Suprapubic skin (tissue), 4 donors: ENCODE measurements at regions not wholly inside any gene's neighbourhood (a gene's known extent, or its start where the extent isn't known, plus 50 kb on each side); places are given as distances from the start of the nearest gene placed in this dataset.

Experiments
- POLR2A ChIP-seq, 2 donors: fragments of 450-650 bp; IDR thresholded peaks; one replicate each; pipeline ENCODE4 v1.6.1; 2017; ENCODE audit warnings: antibody characterized with exemption in 2 of 2, mild to moderate bottlenecking in 2 of 2, moderate library complexity in 2 of 2
- POLR2AphosphoS5 ChIP-seq, 3 donors: sonication (generic); formaldehyde crosslinking; IDR thresholded peaks; one replicate each; pipeline ENCODE4 v1.6.1; 2017; ENCODE audit warnings: antibody characterized with exemption in 3 of 3
- TF ChIP-seq, protein P1 (sequence below), 2 donors: fragments of 200-600 bp in 1 of 2; fragments of 450-650 bp in 1 of 2; sonication (generic) in 1 of 2; IDR thresholded peaks; one replicate each; pipeline ENCODE4 v1.5.1; 2016 to 2019; ENCODE audit warnings: antibody characterized with exemption in 2 of 2, mild to moderate bottlenecking in 1 of 2, moderate library complexity in 1 of 2

GRCh38 chr3:156014489-156014888 lies 105.9 kb upstream of the KCNAB1 start:
- TF ChIP-seq, protein P1, sequence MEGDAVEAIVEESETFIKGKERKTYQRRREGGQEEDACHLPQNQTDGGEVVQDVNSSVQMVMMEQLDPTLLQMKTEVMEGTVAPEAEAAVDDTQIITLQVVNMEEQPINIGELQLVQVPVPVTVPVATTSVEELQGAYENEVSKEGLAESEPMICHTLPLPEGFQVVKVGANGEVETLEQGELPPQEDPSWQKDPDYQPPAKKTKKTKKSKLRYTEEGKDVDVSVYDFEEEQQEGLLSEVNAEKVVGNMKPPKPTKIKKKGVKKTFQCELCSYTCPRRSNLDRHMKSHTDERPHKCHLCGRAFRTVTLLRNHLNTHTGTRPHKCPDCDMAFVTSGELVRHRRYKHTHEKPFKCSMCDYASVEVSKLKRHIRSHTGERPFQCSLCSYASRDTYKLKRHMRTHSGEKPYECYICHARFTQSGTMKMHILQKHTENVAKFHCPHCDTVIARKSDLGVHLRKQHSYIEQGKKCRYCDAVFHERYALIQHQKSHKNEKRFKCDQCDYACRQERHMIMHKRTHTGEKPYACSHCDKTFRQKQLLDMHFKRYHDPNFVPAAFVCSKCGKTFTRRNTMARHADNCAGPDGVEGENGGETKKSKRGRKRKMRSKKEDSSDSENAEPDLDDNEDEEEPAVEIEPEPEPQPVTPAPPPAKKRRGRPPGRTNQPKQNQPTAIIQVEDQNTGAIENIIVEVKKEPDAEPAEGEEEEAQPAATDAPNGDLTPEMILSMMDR (IDR thresholded peaks at IDR 0.05) = no peak
- TF ChIP-seq POLR2AphosphoS5 (IDR thresholded peaks at IDR 0.05) (no peak), POLR2A (IDR thresholded peaks at IDR 0.05) (no peak)
